ENCODE measurements at regions not wholly inside any gene's neighbourhood (a gene's known extent, or its start where the extent isn't known, plus 50 kb on each side); places are given as distances from the start of the nearest gene placed in this dataset.
"Not testable (repeated sequence)": the region's sequence is repeated elsewhere in the genome, so short reads cannot be mapped to it uniquely, and the experiment has no call there.

GRCh38 chr6:140264431-140264830 is 890.0 kb upstream of the CITED2 start:
- no peak for DNase-seq (ENCODE audit: low read depth)

DNA sequence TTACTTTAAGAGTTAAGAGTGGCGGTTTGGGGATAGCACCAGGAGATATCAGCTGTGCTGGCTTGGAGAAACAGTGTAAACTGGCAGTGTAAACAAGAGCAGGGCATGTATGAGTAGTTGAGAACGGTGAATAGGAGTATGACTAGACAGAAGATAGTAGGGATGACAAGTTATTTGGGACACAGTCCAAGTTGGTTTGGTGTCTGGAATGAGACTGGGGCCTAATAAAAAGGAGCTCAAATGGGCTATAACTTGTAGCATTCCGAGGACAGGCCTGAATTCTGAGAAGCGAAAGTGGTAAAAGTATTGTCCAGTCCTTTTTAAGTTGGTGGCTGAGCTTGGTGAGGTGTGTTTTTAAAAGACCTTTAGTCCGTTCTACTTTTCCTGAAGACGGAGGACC is 883.9 kb upstream of the CITED2 start:
- not testable (repeated sequence) for DNase-seq (ENCODE audit: low read depth)

- no peak for DNase-seq (ENCODE audit: low read depth)
Observed at GRCh38 chr6:140256248-140256647, 881.8 kb upstream of the CITED2 start.

GRCh38 chr6:140253096-140253495 is 878.6 kb upstream of the CITED2 start:
- DNase-seq (ENCODE audit: low read depth): no peak

DNA sequence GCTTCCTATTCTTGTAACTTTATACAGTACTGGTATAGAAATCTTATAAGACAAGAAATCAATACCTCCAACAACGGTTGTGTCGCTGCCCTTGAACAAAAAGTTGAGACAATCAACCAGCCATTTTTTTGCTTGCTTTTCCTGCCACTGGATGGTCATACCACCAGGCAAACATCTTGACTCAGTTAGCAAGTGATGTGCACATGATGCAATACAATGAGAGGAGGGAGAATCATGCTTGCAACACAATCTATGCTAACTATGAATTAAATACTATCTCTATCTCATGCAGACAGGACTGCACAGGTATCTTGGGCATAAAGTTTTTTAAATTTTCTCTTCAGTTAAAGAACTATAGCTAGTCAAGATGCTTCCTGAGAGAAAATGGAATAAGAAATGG is 877.7 kb upstream of the CITED2 start:
- no peak for DNase-seq (ENCODE audit: low read depth)

DNA sequence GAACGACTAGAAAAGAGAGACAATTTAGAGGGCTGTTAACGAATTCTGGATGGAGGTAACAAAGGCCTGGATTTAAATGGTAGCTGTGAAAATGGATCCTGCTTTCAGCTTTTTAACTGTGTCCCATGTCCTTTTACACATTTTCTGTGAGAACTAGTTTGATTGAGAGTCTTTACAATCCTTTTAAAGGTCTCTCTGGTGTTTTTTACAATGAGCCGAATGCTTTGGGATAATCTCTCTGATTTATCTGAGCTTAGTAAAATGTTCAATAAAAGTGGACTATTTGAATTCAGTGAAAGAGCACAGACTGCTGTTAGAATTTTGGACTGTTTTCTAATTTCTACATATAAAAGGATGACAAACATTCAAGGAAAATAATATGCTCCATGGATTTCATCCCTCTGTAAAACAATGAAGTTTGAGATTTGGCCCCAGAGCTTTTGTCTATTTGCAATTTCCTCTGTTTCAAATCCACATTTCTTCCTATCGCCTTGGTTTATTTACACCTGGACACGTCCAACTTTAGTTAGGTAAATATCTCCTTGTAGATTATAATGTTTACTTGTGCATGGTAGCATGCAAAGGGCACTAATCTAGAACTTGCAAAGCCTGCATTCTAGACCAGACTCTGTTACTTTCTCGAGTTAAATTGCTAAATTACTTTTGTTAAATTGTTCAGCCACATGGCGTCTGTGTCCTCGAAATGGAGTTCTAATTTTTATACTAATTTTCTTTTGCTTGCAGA is 871.0 kb upstream of the CITED2 start:
- DNase-seq (ENCODE audit: low read depth): no peak

- no peak for DNase-seq (ENCODE audit: low read depth)
Observed at GRCh38 chr6:140237251-140237650, 862.8 kb upstream of the CITED2 start.

- DNase-seq (ENCODE audit: low read depth): no peak
Observed at GRCh38 chr6:140236732-140237131, 862.3 kb upstream of the CITED2 start.

- DNase-seq (ENCODE audit: low read depth): no peak
Observed at GRCh38 chr6:140230282-140230681, 855.8 kb upstream of the CITED2 start.

DNA sequence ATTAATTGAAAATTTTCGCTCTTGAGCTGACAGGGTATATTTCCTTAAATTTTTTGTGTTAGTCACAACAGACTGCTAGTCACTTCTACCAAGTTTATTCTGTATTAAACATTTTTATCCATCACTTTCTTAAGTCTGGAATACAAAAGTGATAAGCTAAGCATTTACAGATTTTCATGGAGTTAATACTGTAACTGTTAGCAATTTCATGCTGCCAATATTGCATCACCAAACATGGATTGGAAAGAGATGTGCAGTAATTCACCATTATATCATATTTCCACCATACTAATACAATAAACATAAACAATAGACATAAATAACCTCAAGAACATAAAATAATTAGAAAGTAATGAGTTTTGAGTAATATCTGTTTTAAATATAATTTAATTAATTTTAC is 854.0 kb upstream of the CITED2 start:
- DNase-seq (ENCODE audit: low read depth): no peak

DNA sequence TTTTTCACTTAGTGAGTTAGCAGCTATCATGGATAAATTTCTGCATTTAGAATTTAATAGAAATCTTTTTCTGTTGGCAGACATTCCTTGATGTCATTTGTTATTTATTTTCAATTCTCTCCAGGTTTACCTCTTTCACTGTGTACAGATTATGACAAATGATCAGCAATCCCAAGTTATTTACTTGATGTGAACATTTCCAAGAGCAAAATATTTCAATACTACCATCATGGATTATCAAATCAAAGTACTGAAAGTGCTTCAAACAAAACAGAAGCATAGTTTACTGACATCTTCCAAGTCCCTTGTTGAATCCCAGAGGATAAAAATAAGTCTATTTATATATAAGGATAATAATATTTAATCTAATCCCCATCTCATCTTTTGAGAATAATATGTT is 852.2 kb upstream of the CITED2 start:
- DNase-seq (ENCODE audit: low read depth): no peak

- no peak for DNase-seq (ENCODE audit: low read depth)
Observed at GRCh38 chr6:140225701-140226436, 851.4 kb upstream of the CITED2 start.

DNA sequence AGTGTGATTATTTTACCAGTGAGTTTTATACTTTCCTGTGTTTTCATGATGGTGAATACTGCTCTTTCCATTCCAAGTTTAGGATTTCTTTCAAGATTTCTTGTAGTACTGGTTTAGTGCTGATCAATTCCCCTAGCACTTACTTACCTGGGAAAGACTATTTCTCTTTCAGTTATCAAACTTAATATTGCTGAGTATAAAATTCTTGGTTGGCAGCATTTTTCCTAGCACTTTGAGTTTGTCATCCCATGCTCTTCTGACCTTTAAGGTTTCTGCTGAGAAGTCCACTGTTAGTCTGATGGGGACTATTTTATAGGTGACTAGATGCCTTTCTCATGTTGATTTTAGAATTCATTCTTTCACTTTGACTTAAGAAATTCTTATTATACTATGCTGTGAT is 842.8 kb upstream of the CITED2 start:
- DNase-seq (ENCODE audit: low read depth): no peak

- DNase-seq (ENCODE audit: low read depth): no peak
Observed at GRCh38 chr6:140209775-140210174, 835.3 kb upstream of the CITED2 start.

DNA sequence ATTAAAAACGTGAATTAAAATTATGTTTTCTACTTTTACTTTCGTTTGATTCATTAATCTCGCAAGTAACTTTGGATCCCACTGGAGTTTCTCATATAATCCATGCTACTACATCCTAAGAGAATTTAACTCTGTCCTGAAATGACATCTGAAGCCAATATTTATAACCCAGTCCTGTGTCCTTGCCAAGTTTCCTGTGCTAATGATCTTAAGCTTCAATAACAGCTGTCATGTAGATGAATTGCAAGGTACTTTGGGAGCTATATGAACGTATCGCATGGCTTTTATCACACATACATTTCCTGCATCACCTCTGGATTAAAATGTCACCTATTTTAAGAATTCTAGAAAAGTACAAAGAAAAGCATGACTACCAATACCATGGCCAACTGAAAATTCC is 833.8 kb upstream of the CITED2 start:
- no peak for DNase-seq (ENCODE audit: low read depth)

GRCh38 chr6:140205795-140206593 is 831.5 kb upstream of the CITED2 start:
- DNase-seq (ENCODE audit: low read depth): no peak

DNA sequence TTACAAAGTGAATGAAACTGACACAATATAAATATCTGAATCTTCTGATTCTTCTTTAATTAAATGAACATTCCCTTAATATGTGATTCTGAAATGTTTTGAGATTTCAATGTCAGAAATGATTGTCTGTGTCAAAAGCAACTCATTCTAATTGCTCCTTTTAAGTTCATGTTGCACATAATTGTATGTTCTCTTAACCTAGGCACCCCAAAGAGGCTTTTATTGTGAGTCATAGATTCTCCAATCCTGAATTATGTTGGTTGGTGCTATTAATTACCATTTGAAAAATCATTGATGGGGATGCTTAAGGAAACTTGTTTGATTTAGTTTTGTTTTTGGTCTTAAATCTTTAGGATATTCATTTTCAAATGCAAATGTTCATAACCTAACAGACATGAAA is 829.7 kb upstream of the CITED2 start:
- DNase-seq (ENCODE audit: low read depth): no peak

DNA sequence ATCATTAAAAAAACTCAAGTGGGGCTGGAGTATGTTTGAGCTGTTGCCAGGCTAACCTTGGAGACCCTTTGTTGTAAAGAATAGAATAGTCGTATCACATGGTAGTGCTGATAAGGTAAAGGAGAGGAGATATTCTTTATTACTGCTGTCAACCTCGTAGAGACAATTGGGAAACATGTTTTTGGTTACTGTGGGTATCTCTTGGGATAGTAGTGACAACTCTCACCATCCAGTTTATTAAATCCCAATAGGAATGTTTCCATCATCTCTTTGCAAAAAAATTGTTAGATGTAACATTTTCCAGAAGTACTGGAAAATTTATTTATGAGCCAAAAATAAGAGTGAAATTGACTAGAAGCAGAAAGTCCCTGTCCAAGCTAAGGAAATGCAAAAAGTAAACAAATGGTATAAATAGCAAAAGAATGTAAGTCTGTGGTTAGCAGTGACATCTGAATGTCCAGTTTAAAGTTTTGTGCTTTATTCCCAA is 829.3 kb upstream of the CITED2 start:
- DNase-seq (ENCODE audit: low read depth): no peak

- no peak for DNase-seq (ENCODE audit: low read depth)
Observed at GRCh38 chr6:140202964-140203515, 828.6 kb upstream of the CITED2 start.

GRCh38 chr6:140201787-140202458 is 827.5 kb upstream of the CITED2 start:
- DNase-seq (ENCODE audit: low read depth): no peak

DNA sequence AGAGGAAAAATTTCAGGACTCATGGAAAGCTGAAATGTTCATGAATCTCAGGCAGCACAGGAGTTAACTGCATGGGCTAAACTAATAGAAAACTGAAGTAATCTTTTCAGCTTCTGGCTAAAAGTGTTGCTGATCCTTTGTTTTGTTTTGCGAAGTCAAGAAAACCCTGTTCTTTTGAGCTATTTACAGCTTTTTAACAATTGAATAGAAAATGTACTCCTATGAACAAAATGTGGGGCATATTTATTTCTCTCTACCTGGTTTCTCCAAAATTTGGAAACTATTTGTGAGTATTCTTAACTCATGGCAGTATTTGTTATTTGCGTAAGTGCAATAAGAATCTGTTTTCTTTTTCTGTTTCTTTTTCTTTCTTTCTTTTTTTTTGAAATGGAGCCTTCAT is 818.8 kb upstream of the CITED2 start:
- no peak for DNase-seq (ENCODE audit: low read depth)

DNA sequence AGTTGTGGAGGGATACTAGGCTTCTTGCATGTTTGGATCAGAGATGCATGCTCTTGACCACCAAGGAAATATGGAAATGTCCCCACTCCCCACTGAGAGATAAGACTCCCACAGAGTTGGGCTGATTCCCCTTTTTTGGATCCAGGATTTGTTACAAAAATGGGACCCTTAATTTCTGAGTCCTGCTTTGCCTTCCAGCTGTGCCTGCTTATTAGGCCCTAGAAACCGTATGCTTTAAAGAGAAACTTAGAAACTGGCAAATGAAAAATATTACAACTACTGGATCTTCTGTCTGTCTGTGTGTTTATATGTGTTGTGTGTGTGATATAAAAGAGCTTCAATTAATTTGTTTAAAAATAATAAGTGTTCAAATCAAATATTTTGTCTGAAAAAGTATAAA is 817.6 kb upstream of the CITED2 start:
- DNase-seq (ENCODE audit: low read depth): no peak

Measured in T-helper 22 cell (primary cell).